B cell (primary cell): ENCODE measurements at regions not wholly inside any gene's neighbourhood (a gene's known extent, or its start where the extent isn't known, plus 50 kb on each side); places are given as distances from the start of the nearest gene placed in this dataset.

Experiments
- ATAC-seq: fragments of 200-7000 bp; cut with Tn5 transposase; one replicate; pipeline ENCODE4 v1.10.0; 2021; ENCODE audit warnings: low read depth, mild to moderate bottlenecking, moderate number of reproducible peaks, moderate library complexity
- CTCF ChIA-PET: fragments of 350-600 bp; sonication (Branson Sonifier 250); formaldehyde crosslinking; loops from one replicate; lab custom pipeline; 2021; ENCODE audit warnings: antibody characterized with exemption, inconsistent platforms; lab: Charles Lee
- POLR2A ChIA-PET: fragments of 350-600 bp; sonication (Branson Sonifier 250); formaldehyde crosslinking; loops from one replicate; lab custom pipeline; 2021; ENCODE audit warnings: antibody characterized with exemption; lab: Charles Lee
- DNase-seq: peaks from one replicate; pipeline ENCODE4 v3.0.0; 2013
- H2AFZ ChIP-seq: 2 replicates; pipeline ENCODE4 v1.6.1; 2012; ENCODE audit warnings: mild to moderate bottlenecking, low read depth, low read length; ENCODE audit not compliant: insufficient read depth, poor library complexity, severe bottlenecking
- H3K27ac ChIP-seq, 2 donors: 1 replicate in 1 of 2; 2 replicates in 1 of 2; pipeline ENCODE4 v1.5.1; 2012 to 2013; ENCODE audit warnings: low read length in 2 of 2, mild to moderate bottlenecking in 2 of 2, moderate library complexity in 1 of 2
- H3K27me3 ChIP-seq, 4 experiments: fragments of 200-600 bp in 1 of 4; sonication (generic) in 1 of 4; replicated peaks in 1 of 4; 1 replicate in 2 of 4; 2 replicates in 2 of 4; pipeline versions ENCODE4 v1.6.1 to v1.7.0; 2013 to 2016; ENCODE audit warnings: low read length in 3 of 4, mild to moderate bottlenecking in 2 of 4, mixed read lengths in 1 of 4, moderate library complexity in 1 of 4; ENCODE audit not compliant: insufficient read depth in 4 of 4, control insufficient read depth in 3 of 4; ENCODE audit errors: control extremely low read depth in 1 of 4
- H3K36me3 ChIP-seq, 2 experiments: replicated peaks in 1 of 2; 1 replicate in 1 of 2; 2 replicates in 1 of 2; pipeline versions ENCODE4 v1.6.1 to v1.7.1; 2013; ENCODE audit warnings: low read length in 1 of 2; ENCODE audit not compliant: insufficient read depth in 2 of 2, control insufficient read depth in 1 of 2; ENCODE audit errors: control extremely low read depth in 1 of 2, extremely low read depth in 1 of 2
- H3K4me1 ChIP-seq, 2 donors: fragments of 200-600 bp in 1 of 2; sonication (generic) in 1 of 2; 1 replicate in 1 of 2; 2 replicates in 1 of 2; pipeline versions ENCODE4 v1.5.1 to v1.6.1; 2013 to 2017; ENCODE audit warnings: low read length in 2 of 2; ENCODE audit not compliant: control insufficient read depth in 2 of 2, insufficient read depth in 2 of 2
- H3K4me2 ChIP-seq: replicated peaks from 2 replicates; pipeline ENCODE3; 2012; ENCODE audit warnings: mild to moderate bottlenecking, low read depth, low read length; ENCODE audit not compliant: poor library complexity, severe bottlenecking
- H3K4me3 ChIP-seq, 5 experiments: fragments of 200-600 bp in 1 of 5; sonication (generic) in 1 of 5; 1 replicate in 3 of 5; 2 replicates in 2 of 5; pipeline versions ENCODE4 v1.5.1 to v1.7.0; 2011 to 2016; ENCODE audit warnings: low read length in 4 of 5, mild to moderate bottlenecking in 4 of 5, low read depth in 2 of 5, control low read depth in 1 of 5, moderate library complexity in 1 of 5; ENCODE audit not compliant: insufficient read depth in 1 of 5; ENCODE audit errors: control extremely low read depth in 1 of 5, extremely low read depth in 1 of 5
- H3K79me2 ChIP-seq: fragments of 200-600 bp; sonication (generic); one replicate; pipeline ENCODE4 v1.6.0; 2016; ENCODE audit warnings: low read length; ENCODE audit not compliant: control insufficient read depth, insufficient read depth
- H3K9ac ChIP-seq: fragments of 200-600 bp; sonication (generic); 2 replicates; pipeline ENCODE4 v1.6.1; 2017; ENCODE audit warnings: mild to moderate bottlenecking, low read length, moderate library complexity
- H3K9me3 ChIP-seq, 3 donors: one replicate each; pipeline versions ENCODE4 v1.6.1 to v1.7.1; 2013; ENCODE audit warnings: low read length in 2 of 3; ENCODE audit not compliant: control insufficient read depth in 2 of 3, insufficient read depth in 1 of 3; ENCODE audit errors: control extremely low read depth in 1 of 3
- H4K20me1 ChIP-seq: 2 replicates; pipeline ENCODE4 v1.6.0; 2012; ENCODE audit warnings: mild to moderate bottlenecking, low read length; ENCODE audit not compliant: insufficient read depth, control insufficient read depth, poor library complexity, severe bottlenecking
- H3K27ac Mint-ChIP-seq: one replicate; pipeline ENCODE4 v1.8.0; 2021; ENCODE audit warnings: mixed read lengths
- H3K27me3 Mint-ChIP-seq: one replicate; pipeline ENCODE4 v1.8.0; 2021; ENCODE audit warnings: mixed read lengths
- H3K4me1 Mint-ChIP-seq: one replicate; pipeline ENCODE4 v1.8.0; 2021; ENCODE audit warnings: mixed read lengths
- H3K4me3 Mint-ChIP-seq: one replicate; pipeline ENCODE4 v1.8.0; 2021; ENCODE audit warnings: mixed read lengths
- H3K9me3 Mint-ChIP-seq: one replicate; pipeline ENCODE4 v1.8.0; 2022; ENCODE audit warnings: mixed read lengths; ENCODE audit not compliant: insufficient read depth
- EZH2 ChIP-seq: IDR thresholded peaks from 2 replicates; pipeline ENCODE4 v1.6.1; 2012; ENCODE audit warnings: borderline replicate concordance, low read depth, mild to moderate bottlenecking, moderate library complexity, low read length; ENCODE audit not compliant: insufficient read depth, poor library complexity, severe bottlenecking
- WGBS: methylation state at CpG from one replicate; pipeline ENCODE4 v1.1.5; 2013; ENCODE audit warnings: missing lambda C conversion rate; ENCODE audit not compliant: insufficient coverage; 5-methylcytosine and 5-hydroxymethylcytosine counted together
- intact Hi-C: fragments of 100-400 bp; cut with micrococcal nuclease; formaldehyde crosslinking; loops from one replicate; pipeline ENCODE4 v1.10.0; 2022
- TF ChIP-seq, protein P1 (sequence below): fragments of 200-600 bp; IDR thresholded peaks from one replicate; pipeline ENCODE4 v1.8.0; 2022; ENCODE audit warnings: antibody characterized with exemption, mild to moderate bottlenecking

DNA sequence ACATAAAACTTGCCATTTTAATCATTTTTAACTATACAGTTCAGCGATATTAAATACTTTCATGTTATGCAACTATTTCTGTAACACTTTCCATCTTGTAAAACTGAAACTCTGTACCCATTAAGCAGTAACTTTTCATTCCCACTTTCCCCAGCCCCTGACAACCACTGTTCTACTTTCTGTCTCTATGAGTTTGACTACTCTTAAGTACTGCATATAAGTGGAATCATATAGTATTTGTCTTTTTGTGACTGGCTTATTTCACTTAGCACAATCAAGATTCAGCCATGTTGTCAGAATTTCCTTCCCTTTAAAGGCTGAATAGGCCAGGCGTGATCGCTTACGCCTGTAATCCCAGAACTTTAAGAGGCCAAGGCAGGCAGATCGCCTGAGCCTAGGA is 56.2 kb downstream of the ARHGAP35 start:
- POLR2A ChIA-PET: no interaction called here
- Mint-ChIP-seq H3K27me3 (no peaks in the 10 kb centered on the region), H3K27ac (no peak overlapping the region), H3K4me1 (peaks cover 39% of the 10 kb centered on the region), H3K4me3 (no peak overlapping the region), H3K9me3 (no peaks in the 10 kb centered on the region)
- Histone ChIP-seq H2AFZ (no peak overlapping the region), H3K4me3 (no peak overlapping the region), H3K9me3 (no peaks in the 10 kb centered on the region), H3K27me3 (no peaks in the 10 kb centered on the region), H3K79me2 (peaks cover 89% of the 10 kb centered on the region), H3K4me2 (no peak overlapping the region), H3K9ac (no peak overlapping the region), H3K36me3 (peaks cover 0 to 36% of the 10 kb centered on the region in 2 experiments), H3K27ac (no peak overlapping the region), H3K4me1 (peaks cover 8 to 14% of the 10 kb centered on the region in 2 donors), H4K20me1 (peaks cover 69% of the 10 kb centered on the region)
- 100% methylated on average over 5 of the region's 5 CpGs for WGBS
- ATAC-seq (no peak), DNase-seq (no peak)
- intact Hi-C loops: no loop called here
- CTCF ChIA-PET: no interaction called here
- no peak for TF ChIP-seq EZH2
- TF ChIP-seq, protein P1, sequence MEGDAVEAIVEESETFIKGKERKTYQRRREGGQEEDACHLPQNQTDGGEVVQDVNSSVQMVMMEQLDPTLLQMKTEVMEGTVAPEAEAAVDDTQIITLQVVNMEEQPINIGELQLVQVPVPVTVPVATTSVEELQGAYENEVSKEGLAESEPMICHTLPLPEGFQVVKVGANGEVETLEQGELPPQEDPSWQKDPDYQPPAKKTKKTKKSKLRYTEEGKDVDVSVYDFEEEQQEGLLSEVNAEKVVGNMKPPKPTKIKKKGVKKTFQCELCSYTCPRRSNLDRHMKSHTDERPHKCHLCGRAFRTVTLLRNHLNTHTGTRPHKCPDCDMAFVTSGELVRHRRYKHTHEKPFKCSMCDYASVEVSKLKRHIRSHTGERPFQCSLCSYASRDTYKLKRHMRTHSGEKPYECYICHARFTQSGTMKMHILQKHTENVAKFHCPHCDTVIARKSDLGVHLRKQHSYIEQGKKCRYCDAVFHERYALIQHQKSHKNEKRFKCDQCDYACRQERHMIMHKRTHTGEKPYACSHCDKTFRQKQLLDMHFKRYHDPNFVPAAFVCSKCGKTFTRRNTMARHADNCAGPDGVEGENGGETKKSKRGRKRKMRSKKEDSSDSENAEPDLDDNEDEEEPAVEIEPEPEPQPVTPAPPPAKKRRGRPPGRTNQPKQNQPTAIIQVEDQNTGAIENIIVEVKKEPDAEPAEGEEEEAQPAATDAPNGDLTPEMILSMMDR: no peak

DNA sequence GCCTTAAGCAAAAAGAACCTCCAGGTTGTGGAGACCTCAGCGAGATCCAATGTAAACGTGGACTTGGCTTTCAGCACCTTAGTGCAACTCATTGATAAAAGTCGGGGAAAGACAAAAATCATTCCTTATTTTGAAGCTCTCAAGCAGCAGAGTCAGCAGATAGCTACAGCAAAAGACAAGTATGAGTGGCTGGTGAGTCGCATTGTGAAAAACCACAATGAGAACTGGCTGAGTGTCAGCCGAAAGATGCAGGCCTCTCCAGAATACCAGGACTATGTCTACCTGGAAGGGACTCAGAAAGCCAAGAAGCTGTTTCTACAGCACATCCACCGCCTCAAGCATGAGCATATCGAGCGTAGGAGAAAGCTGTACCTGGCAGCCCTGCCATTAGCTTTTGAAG is 58.5 kb downstream of the ARHGAP35 start:
- Histone ChIP-seq H3K27me3 (no peaks in the 10 kb centered on the region), H3K4me1 (peaks cover 4 to 9% of the 10 kb centered on the region in 2 donors), H3K36me3 (peaks cover 0 to 45% of the 10 kb centered on the region in 2 experiments), H3K4me2 (no peak overlapping the region), H3K27ac (no peak overlapping the region), H3K9ac (no peak overlapping the region), H4K20me1 (peaks cover 61% of the 10 kb centered on the region), H3K4me3 (no peak overlapping the region), H2AFZ (no peak overlapping the region), H3K9me3 (no peaks in the 10 kb centered on the region), H3K79me2 (peaks cover 85% of the 10 kb centered on the region)
- 93% methylated on average over 6 of the region's 8 CpGs for WGBS
- Mint-ChIP-seq H3K27ac (no peak overlapping the region), H3K27me3 (no peaks in the 10 kb centered on the region), H3K4me3 (no peak overlapping the region), H3K9me3 (no peaks in the 10 kb centered on the region), H3K4me1 (peaks cover 27% of the 10 kb centered on the region)
- TF ChIP-seq EZH2: no peak
- TF ChIP-seq, protein P1: no peak
- ChIA-PET CTCF (interaction anchor here (0.8 to 2.1 kb wide), 2 partner anchors 9 to 94 kb away, joined by 3 to 5 read pairs; no protein-coding TSS in a partner anchor), POLR2A (no interaction called here)
- ATAC-seq: no peak
- intact Hi-C loops: no loop called here
- DNase-seq: no peak
